Neural progenitor cell (in vitro differentiated cells): ENCODE measurements at regions not wholly inside any gene's neighbourhood (a gene's known extent, or its start where the extent isn't known, plus 50 kb on each side); places are given as distances from the start of the nearest gene placed in this dataset.

Experiments
- DNase-seq: peaks from one replicate; pipeline ENCODE4 v3.0.0-alpha.2; 2016; ENCODE audit warnings: low spot score
- H2AFZ ChIP-seq: fragments of 200-600 bp; sonication (generic); replicated peaks from 2 replicates; pipeline ENCODE4 v1.6.1; 2016; ENCODE audit warnings: antibody characterized with exemption
- H3F3A ChIP-seq: fragments of 200-600 bp; sonication (generic); 2 replicates; pipeline ENCODE4 v1.6.1; 2016; ENCODE audit warnings: antibody characterized with exemption, low read depth
- H3K27ac ChIP-seq: fragments of 200-600 bp; sonication (generic); 2 replicates; pipeline ENCODE4 v1.5.1; 2016; ENCODE audit warnings: mild to moderate bottlenecking
- H3K27me3 ChIP-seq: fragments of 200-600 bp; sonication (generic); 2 replicates; pipeline ENCODE4 v1.6.1; 2016; ENCODE audit warnings: mild to moderate bottlenecking, moderate library complexity
- H3K36me3 ChIP-seq: fragments of 200-600 bp; sonication (generic); 2 replicates; pipeline ENCODE4 v1.5.1; 2016
- H3K4me1 ChIP-seq: fragments of 200-600 bp; sonication (generic); 2 replicates; pipeline ENCODE4 v1.6.1; 2016; ENCODE audit warnings: mixed run types
- H3K4me2 ChIP-seq: fragments of 200-600 bp; sonication (generic); 2 replicates; pipeline ENCODE4 v1.6.1; 2016
- H3K4me3 ChIP-seq: fragments of 200-600 bp; sonication (generic); 2 replicates; pipeline ENCODE4 v1.5.1; 2016
- H3K79me2 ChIP-seq: fragments of 200-600 bp; sonication (generic); 2 replicates; pipeline ENCODE4 v1.6.1; 2016; ENCODE audit warnings: low read depth
- H3K9ac ChIP-seq: fragments of 200-600 bp; sonication (generic); 2 replicates; pipeline ENCODE4 v1.6.1; 2016
- H3K9me3 ChIP-seq: fragments of 200-600 bp; sonication (generic); 2 replicates; pipeline ENCODE4 v1.5.1; 2016; ENCODE audit warnings: low read depth
- H4K20me1 ChIP-seq: fragments of 200-600 bp; sonication (generic); 2 replicates; pipeline ENCODE4 v1.6.1; 2016; ENCODE audit warnings: low read depth
- H3K27ac Mint-ChIP-seq: 3 replicates; pipeline ENCODE4 v1.8.0; 2021; ENCODE audit warnings: mixed read lengths
- H3K27me3 Mint-ChIP-seq: 2 replicates; pipeline ENCODE4 v1.8.0; 2022; ENCODE audit warnings: low read depth, mild to moderate bottlenecking, inconsistent platforms, moderate library complexity, mixed read lengths; ENCODE audit not compliant: insufficient read depth
- H3K36me3 Mint-ChIP-seq: 3 replicates; pipeline ENCODE4 v1.8.0; 2021; ENCODE audit warnings: mixed read lengths
- H3K4me1 Mint-ChIP-seq: 3 replicates; pipeline ENCODE4 v1.8.0; 2021; ENCODE audit warnings: mixed read lengths
- H3K4me3 Mint-ChIP-seq: 3 replicates; pipeline ENCODE4 v1.8.0; 2021; ENCODE audit warnings: mild to moderate bottlenecking, moderate library complexity, mixed read lengths
- H3K9me3 Mint-ChIP-seq: 3 replicates; pipeline ENCODE4 v1.8.0; 2020; ENCODE audit warnings: mixed read lengths
- EZH2 ChIP-seq: fragments of 200-600 bp; sonication (generic); IDR thresholded peaks from 2 replicates; pipeline ENCODE4 v1.6.1; 2017; ENCODE audit warnings: antibody characterized with exemption, mild to moderate bottlenecking, moderate library complexity
- EZH2phosphoT487 ChIP-seq: fragments of 200-600 bp; sonication (generic); IDR thresholded peaks from 2 replicates; pipeline ENCODE4 v1.6.1; 2017; ENCODE audit warnings: antibody characterized with exemption
- TF ChIP-seq, protein P1 (sequence below): fragments of 200-600 bp; sonication (generic); IDR thresholded peaks from 2 replicates; pipeline ENCODE4 v1.5.1; 2017; ENCODE audit warnings: antibody characterized with exemption, mild to moderate bottlenecking

GRCh38 chr1:96087719-96088118, 633.9 kb upstream of the PTBP2 start:
- no peaks in the 10 kb centered on the region for H3F3A ChIP-seq
- no peak for TF ChIP-seq EZH2
- TF ChIP-seq EZH2phosphoT487 = no peak
- TF ChIP-seq, protein P1, sequence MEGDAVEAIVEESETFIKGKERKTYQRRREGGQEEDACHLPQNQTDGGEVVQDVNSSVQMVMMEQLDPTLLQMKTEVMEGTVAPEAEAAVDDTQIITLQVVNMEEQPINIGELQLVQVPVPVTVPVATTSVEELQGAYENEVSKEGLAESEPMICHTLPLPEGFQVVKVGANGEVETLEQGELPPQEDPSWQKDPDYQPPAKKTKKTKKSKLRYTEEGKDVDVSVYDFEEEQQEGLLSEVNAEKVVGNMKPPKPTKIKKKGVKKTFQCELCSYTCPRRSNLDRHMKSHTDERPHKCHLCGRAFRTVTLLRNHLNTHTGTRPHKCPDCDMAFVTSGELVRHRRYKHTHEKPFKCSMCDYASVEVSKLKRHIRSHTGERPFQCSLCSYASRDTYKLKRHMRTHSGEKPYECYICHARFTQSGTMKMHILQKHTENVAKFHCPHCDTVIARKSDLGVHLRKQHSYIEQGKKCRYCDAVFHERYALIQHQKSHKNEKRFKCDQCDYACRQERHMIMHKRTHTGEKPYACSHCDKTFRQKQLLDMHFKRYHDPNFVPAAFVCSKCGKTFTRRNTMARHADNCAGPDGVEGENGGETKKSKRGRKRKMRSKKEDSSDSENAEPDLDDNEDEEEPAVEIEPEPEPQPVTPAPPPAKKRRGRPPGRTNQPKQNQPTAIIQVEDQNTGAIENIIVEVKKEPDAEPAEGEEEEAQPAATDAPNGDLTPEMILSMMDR = no peak
- Mint-ChIP-seq H3K27ac (no peak overlapping the region), H3K36me3 (no peaks in the 10 kb centered on the region), H3K9me3 (no peaks in the 10 kb centered on the region), H3K4me1 (no peaks in the 10 kb centered on the region), H3K4me3 (no peak overlapping the region), H3K27me3 (peaks cover 3% of the 10 kb centered on the region)
- no peaks in the 10 kb centered on the region for H3K79me2 ChIP-seq
- H4K20me1 ChIP-seq = no peaks in the 10 kb centered on the region
- no peaks in the 10 kb centered on the region for H3K4me1 ChIP-seq
- no peak overlapping the region for H3K4me3 ChIP-seq
- no peak overlapping the region for H3K27ac ChIP-seq
- no peak overlapping the region for H3K4me2 ChIP-seq
- H3K9me3 ChIP-seq = no peaks in the 10 kb centered on the region
- no peaks in the 10 kb centered on the region for H3K27me3 ChIP-seq
- H3K9ac ChIP-seq = no peak overlapping the region
- no peaks in the 10 kb centered on the region for H3K36me3 ChIP-seq
- no peak for DNase-seq
- no peak overlapping the region for H2AFZ ChIP-seq

GRCh38 chr1:96090134-96090533, 631.5 kb upstream of the PTBP2 start:
- Histone ChIP-seq H2AFZ (no peak overlapping the region), H3K4me3 (no peak overlapping the region), H3K27ac (no peak overlapping the region), H3K9ac (no peak overlapping the region), H3F3A (no peaks in the 10 kb centered on the region), H3K27me3 (no peaks in the 10 kb centered on the region), H4K20me1 (no peaks in the 10 kb centered on the region), H3K9me3 (no peaks in the 10 kb centered on the region), H3K4me2 (no peak overlapping the region), H3K4me1 (no peaks in the 10 kb centered on the region), H3K36me3 (no peaks in the 10 kb centered on the region), H3K79me2 (no peaks in the 10 kb centered on the region)
- no peaks in the 10 kb centered on the region for H3K9me3 Mint-ChIP-seq
- TF ChIP-seq, protein P1 = no peak
- no peak for TF ChIP-seq EZH2
- TF ChIP-seq EZH2phosphoT487 = no peak
- H3K27ac Mint-ChIP-seq = no peak overlapping the region
- H3K4me3 Mint-ChIP-seq = no peak overlapping the region
- H3K4me1 Mint-ChIP-seq = no peaks in the 10 kb centered on the region
- no peaks in the 10 kb centered on the region for H3K36me3 Mint-ChIP-seq
- no peak for DNase-seq
- no peaks in the 10 kb centered on the region for H3K27me3 Mint-ChIP-seq

DNA sequence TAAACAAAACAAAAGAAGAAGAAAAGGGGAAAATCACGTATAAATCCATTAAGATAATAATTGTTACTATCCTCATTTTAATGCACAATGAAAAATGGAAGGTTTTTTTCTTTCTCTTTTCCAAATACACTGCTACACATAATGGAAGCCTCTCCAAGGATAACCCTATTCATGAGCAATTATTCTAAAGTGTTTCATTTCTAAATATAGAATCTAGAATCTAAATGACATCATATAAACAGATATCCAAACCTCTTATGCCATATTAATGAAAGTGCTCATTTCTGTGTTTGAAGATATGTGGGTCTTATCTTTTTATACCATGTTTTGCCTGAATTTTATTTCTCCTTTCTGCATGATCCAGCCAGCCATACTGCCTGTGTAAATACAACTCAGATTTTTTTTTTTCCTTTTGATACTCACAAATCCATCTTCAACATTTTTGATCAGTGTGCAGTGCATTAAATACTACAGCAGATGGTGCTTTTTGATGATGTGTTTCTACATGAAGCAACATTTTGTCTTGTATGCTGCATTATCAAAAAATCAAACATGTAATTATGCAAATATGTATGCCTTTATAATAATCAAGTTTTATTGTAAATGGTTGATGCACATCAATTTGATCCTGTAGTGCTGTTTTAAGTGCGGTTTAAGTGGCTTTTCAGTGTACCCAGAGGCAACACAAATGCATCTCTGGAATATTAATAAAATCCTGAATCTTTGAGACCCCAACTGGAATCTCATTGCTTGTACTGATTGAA, 625.6 kb upstream of the PTBP2 start:
- H3K27me3 ChIP-seq = no peaks in the 10 kb centered on the region
- H3K79me2 ChIP-seq = no peaks in the 10 kb centered on the region
- H4K20me1 ChIP-seq = no peaks in the 10 kb centered on the region
- Mint-ChIP-seq H3K27me3 (peaks cover 3% of the 10 kb centered on the region), H3K4me3 (no peak overlapping the region), H3K27ac (no peak overlapping the region), H3K4me1 (no peaks in the 10 kb centered on the region), H3K36me3 (no peaks in the 10 kb centered on the region), H3K9me3 (no peaks in the 10 kb centered on the region)
- TF ChIP-seq EZH2phosphoT487 (no peak), EZH2 (no peak)
- TF ChIP-seq, protein P1 = no peak
- no peaks in the 10 kb centered on the region for H3K9me3 ChIP-seq
- no peak for DNase-seq
- no peak overlapping the region for H3K9ac ChIP-seq
- H3K27ac ChIP-seq = no peak overlapping the region
- H3K4me3 ChIP-seq = no peak overlapping the region
- no peaks in the 10 kb centered on the region for H3F3A ChIP-seq
- no peaks in the 10 kb centered on the region for H3K36me3 ChIP-seq
- no peaks in the 10 kb centered on the region for H3K4me1 ChIP-seq
- no peak overlapping the region for H2AFZ ChIP-seq
- H3K4me2 ChIP-seq = no peak overlapping the region
